Right renal pelvis (tissue), 4 donors: ENCODE measurements at regions not wholly inside any gene's neighbourhood (a gene's known extent, or its start where the extent isn't known, plus 50 kb on each side); places are given as distances from the start of the nearest gene placed in this dataset.

Experiments
- DNase-seq, 4 donors: peaks; one replicate each; pipeline ENCODE4 v3.0.0-alpha.2; 2013; ENCODE audit warnings: low read depth in 4 of 4, low spot score in 3 of 4, missing footprints in 1 of 4

DNA sequence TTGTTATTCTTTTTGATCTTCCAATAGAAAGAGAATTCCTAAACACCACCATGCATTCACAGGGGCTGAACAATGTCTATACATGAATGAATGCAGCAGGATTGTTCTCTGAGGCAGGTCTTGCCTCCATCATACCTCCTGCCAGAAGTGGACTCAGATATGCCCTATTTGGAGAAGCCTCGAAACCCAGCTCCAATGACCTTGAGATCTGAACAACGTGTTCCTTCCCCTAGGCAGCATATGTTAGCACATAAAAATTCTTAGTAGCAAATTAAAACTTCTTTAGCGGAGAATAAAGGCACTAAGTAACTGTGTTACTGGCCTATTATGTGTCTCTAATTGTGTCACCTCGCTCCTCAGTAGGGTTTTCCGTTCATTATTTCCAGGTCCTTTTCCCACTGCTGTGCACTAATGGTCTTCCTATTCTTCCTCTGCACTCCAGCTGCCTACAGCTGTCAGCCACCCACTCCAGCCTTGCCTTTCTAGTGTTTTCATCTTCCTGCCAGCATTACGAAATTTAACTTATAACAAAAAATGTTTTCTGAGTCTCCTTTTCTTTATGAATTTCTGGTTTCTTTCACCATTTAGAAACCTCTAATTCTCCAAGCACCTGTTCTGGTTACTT is 62.6 kb upstream of the IGF1 start:
- DNase-seq = peak; percentile 6 to 36 (median 10)

DNA sequence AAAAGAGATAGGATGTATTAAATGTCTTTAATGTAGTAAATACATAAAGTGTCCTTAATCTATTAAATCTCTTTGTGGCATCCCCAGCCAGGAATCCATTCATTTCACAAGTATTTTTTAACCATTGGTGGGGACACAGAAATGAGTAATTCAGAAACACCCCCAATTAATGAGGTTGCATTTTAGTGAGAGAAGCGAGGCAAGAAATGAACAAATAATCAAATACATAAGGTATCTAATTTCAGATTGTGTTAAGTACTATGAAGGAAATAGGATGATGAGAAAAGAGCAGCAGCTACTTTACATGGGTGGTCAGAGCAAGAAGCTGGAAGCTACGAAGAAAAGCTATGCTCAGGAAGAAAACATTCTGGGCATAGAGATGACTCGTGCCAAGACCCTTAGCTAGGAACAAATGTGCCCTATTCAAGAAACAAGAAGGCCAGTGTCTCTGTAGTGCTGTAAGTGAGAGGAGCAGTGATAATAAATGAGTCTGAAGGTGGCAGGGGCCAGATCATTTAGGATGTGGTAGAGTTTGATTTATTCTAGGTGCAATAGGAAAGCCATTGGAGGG is 60.5 kb upstream of the IGF1 start:
- DNase-seq = no peak

GRCh38 chr12:102539651-102540553 is 59.5 kb upstream of the IGF1 start:
- DNase-seq = no peak

GRCh38 chr12:102535306-102535705 is 54.9 kb upstream of the IGF1 start:
- no peak for DNase-seq

DNA sequence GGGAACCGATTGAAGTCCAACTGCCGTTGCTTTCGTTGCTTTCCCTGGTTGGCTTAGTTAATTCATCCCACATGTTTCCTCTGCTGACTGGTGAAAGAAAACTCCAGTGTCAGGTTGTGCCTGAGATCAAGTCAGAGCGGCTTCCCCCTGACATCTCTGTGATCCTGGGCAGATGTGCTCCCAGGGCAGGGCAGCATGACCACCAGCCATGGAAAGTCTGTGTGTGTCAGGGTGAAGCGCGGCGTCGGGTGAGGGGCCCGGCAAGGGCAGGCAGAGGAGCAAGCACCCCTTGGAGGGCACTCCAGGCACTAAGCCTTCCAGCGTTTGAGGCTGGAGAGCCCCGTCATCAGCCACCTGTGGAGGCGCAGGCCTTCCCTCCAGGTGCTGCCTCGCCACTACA is 54.5 kb upstream of the IGF1 start:
- DNase-seq = no peak

DNA sequence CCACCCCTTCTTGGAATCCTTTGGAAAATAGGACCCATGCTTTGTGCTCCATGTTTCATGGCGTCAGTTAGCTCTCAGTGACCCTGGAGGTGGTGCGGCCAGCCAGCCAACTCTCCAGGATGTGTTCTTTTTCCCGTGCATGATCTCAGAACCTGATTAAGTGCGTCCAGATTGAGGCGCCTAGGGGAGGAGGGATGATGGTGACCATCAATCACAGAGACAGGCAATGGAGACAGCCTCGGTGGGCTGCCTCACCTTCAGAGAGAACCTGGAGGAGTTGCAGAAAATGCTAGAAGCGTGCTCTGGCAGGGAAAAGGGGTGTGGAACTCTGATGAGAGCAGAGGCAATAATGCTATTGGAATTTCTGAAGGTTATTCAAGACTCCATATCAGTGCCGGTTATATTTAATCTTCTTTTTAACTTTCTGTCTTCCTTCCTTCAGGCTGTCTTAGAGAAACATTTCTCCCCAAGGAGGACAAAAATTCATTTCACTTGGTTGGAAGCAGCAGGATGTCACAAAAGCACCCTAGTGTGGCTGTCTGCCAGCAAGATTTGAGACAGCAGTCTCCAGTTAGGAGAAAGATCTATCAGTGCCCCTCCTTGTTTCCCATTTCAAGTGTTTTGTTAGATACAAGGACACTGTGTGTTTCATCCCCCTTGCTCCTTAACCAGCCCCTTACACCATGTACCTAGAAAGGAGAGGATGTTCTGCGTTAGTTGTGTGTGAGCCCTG is 53.3 kb upstream of the IGF1 start:
- no peak for DNase-seq
